NCI-H187 treated with DMSO at 0.1 percent for 48 hours (cell line): ENCODE measurements at regions not wholly inside any gene's neighbourhood (a gene's known extent, or its start where the extent isn't known, plus 50 kb on each side); places are given as distances from the start of the nearest gene placed in this dataset.
A peak's percentile ranks its signal among the peaks of the same experiment; 100 is the strongest.

Source experiments
- DNase-seq: peaks from one replicate; lab custom pipeline; 2025; lab: John Stamatoyannopoulos, UW

- no peak for DNase-seq
Observed at GRCh38 chr11:32161293-32161692, 70.4 kb downstream of the RCN1 start.

GRCh38 chr11:32162351-32162750 lies 71.5 kb downstream of the RCN1 start:
- DNase-seq = no peak

GRCh38 chr11:32162906-32163305 lies 72.0 kb downstream of the RCN1 start:
- DNase-seq = no peak

- DNase-seq = no peak
Observed at GRCh38 chr11:32163557-32163956, 72.7 kb downstream of the RCN1 start.

- no peak for DNase-seq
Observed at GRCh38 chr11:32164836-32165235, 74.0 kb downstream of the RCN1 start.

GRCh38 chr11:32168924-32169323 lies 78.0 kb downstream of the RCN1 start:
- DNase-seq = no peak

GRCh38 chr11:32171445-32171844 lies 80.6 kb downstream of the RCN1 start:
- DNase-seq = no peak

GRCh38 chr11:32172041-32172847 lies 81.4 kb downstream of the RCN1 start:
- no peak for DNase-seq

- DNase-seq = no peak
Observed at GRCh38 chr11:32172848-32173834, 82.3 kb downstream of the RCN1 start.

GRCh38 chr11:32173977-32174376 lies 83.1 kb downstream of the RCN1 start:
- DNase-seq = no peak

- DNase-seq = peak; percentile 54
Observed at GRCh38 chr11:32176223-32176934, 85.5 kb downstream of the RCN1 start.

GRCh38 chr11:32178692-32179091 lies 87.8 kb downstream of the RCN1 start:
- no peak for DNase-seq

GRCh38 chr11:32183512-32183911 lies 92.6 kb downstream of the RCN1 start:
- no peak for DNase-seq

- DNase-seq = no peak
Observed at GRCh38 chr11:32184041-32184722, 93.3 kb downstream of the RCN1 start.

GRCh38 chr11:32184723-32185376 lies 94.0 kb downstream of the RCN1 start:
- no peak for DNase-seq

- DNase-seq = no peak
Observed at GRCh38 chr11:32186118-32186517, 95.2 kb downstream of the RCN1 start.

GRCh38 chr11:32187111-32187510 lies 96.2 kb downstream of the RCN1 start:
- DNase-seq = no peak

- DNase-seq = no peak
Observed at GRCh38 chr11:32188785-32189184, 97.9 kb downstream of the RCN1 start.

GRCh38 chr11:32196137-32196536 lies 105.3 kb downstream of the RCN1 start:
- no peak for DNase-seq

- DNase-seq = no peak
Observed at GRCh38 chr11:32198053-32198452, 107.2 kb downstream of the RCN1 start.
